T follicular helper cell (primary cell): ENCODE measurements at regions not wholly inside any gene's neighbourhood (a gene's known extent, or its start where the extent isn't known, plus 50 kb on each side); places are given as distances from the start of the nearest gene placed in this dataset.

Source experiments
- DNase-seq: peaks from one replicate; pipeline ENCODE4 v3.0.0-alpha.2; 2020; ENCODE audit warnings: low read depth

- DNase-seq, result no peak
These were observed 250.7 kb downstream of the TBC1D4 start for GRCh38 chr13:75231235-75231634.

- no peak for DNase-seq
These were observed 255.1 kb downstream of the TBC1D4 start for GRCh38 chr13:75226733-75227435.

GRCh38 chr13:75226092-75226491 lies 255.9 kb downstream of the TBC1D4 start:
- DNase-seq, result no peak

- DNase-seq, result no peak
These were observed 256.5 kb downstream of the TBC1D4 start for GRCh38 chr13:75225288-75226032.

GRCh38 chr13:75224053-75224742 lies 257.8 kb downstream of the TBC1D4 start:
- no peak for DNase-seq

- DNase-seq, result no peak
These were observed 259.9 kb downstream of the TBC1D4 start for GRCh38 chr13:75222031-75222430.

GRCh38 chr13:75220861-75221260 lies 261.1 kb downstream of the TBC1D4 start:
- no peak for DNase-seq

- DNase-seq, result no peak
These were observed 261.8 kb downstream of the TBC1D4 start for GRCh38 chr13:75220238-75220542.

GRCh38 chr13:75219479-75220237 lies 262.3 kb downstream of the TBC1D4 start:
- DNase-seq, result peak; percentile 72

- DNase-seq, result no peak
These were observed 264.0 kb downstream of the TBC1D4 start for GRCh38 chr13:75217949-75218348.

GRCh38 chr13:75216038-75216437 lies 265.9 kb downstream of the TBC1D4 start:
- no peak for DNase-seq

GRCh38 chr13:75214846-75215245 lies 267.1 kb downstream of the TBC1D4 start:
- no peak for DNase-seq

GRCh38 chr13:75202981-75203380 lies 279.0 kb downstream of the TBC1D4 start:
- no peak for DNase-seq

- DNase-seq, result no peak
These were observed 284.2 kb downstream of the TBC1D4 start for GRCh38 chr13:75197803-75198202.

GRCh38 chr13:75196147-75196837 lies 285.7 kb downstream of the TBC1D4 start:
- no peak for DNase-seq

GRCh38 chr13:75195495-75196146 lies 286.3 kb downstream of the TBC1D4 start:
- DNase-seq, result no peak

- no peak for DNase-seq
These were observed 287.1 kb downstream of the TBC1D4 start for GRCh38 chr13:75194717-75195462.

GRCh38 chr13:75186379-75186778 lies 295.6 kb downstream of the TBC1D4 start:
- DNase-seq, result no peak

- no peak for DNase-seq
These were observed 300.1 kb downstream of the TBC1D4 start for GRCh38 chr13:75181906-75182305.

GRCh38 chr13:75180805-75181455 lies 301.0 kb downstream of the TBC1D4 start:
- DNase-seq, result no peak
